ES-I3 (cell line): ENCODE measurements at regions not wholly inside any gene's neighbourhood (a gene's known extent, or its start where the extent isn't known, plus 50 kb on each side); places are given as distances from the start of the nearest gene placed in this dataset.
"Not testable (repeated sequence)": the region's sequence is repeated elsewhere in the genome, so short reads cannot be mapped to it uniquely, and the experiment has no call there.

ENCODE experiments used
- H3K36me3 ChIP-seq: 2 replicates; pipeline ENCODE4 v1.6.1; 2013; ENCODE audit warnings: mild to moderate bottlenecking, low read length, control low read depth, moderate library complexity; ENCODE audit not compliant: insufficient read depth
- H3K4me1 ChIP-seq: 2 replicates; pipeline ENCODE4 v1.6.1; 2013; ENCODE audit warnings: mild to moderate bottlenecking, control low read depth, low read length; ENCODE audit not compliant: insufficient read depth
- H3K9ac ChIP-seq: 2 replicates; pipeline ENCODE4 v1.6.1; 2013; ENCODE audit warnings: low read depth, mild to moderate bottlenecking, low read length, moderate library complexity
- H3K9me3 ChIP-seq: 2 replicates; pipeline ENCODE4 v1.6.1; 2013; ENCODE audit warnings: mild to moderate bottlenecking, low read length, moderate library complexity; ENCODE audit not compliant: control insufficient read depth, insufficient read depth

DNA sequence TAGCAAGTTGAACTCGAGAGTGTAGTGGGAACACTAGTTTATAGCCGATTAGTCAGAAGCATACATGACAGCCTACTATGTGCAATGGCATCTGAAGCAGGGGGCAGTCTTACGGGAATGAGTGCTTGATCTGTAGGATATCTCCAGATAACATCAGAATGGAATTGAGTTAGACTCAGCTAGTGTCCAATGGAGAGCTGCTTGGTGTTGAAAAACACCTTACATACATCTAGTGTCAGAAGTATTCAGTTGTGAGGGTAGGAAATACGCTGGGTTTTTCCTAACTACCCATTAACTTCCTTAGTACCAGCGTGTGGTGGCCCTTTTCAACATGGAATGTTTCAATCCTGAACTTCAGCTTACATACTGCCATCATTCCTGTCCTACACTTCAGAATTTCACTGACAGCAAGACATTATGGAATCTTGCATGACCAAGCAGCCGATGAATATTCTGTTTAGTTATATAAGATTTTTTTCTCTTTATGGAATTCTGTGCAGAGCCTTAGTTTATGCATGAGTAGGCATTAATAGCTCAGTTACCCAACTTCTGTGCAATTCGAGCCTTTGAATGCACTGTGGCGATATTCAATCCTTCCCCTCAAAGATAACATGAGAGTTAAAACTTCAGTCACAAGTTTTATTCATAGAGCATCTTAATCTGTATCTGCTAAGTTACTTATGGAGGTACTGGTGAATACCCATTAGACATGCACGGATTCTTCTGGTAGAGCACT, 218.6 kb upstream of the MOCS1 start:
- Histone ChIP-seq H3K9me3 (no peaks in the 10 kb centered on the region), H3K36me3 (no peaks in the 10 kb centered on the region), H3K4me1 (no peaks in the 10 kb centered on the region), H3K9ac (no peak overlapping the region)

DNA sequence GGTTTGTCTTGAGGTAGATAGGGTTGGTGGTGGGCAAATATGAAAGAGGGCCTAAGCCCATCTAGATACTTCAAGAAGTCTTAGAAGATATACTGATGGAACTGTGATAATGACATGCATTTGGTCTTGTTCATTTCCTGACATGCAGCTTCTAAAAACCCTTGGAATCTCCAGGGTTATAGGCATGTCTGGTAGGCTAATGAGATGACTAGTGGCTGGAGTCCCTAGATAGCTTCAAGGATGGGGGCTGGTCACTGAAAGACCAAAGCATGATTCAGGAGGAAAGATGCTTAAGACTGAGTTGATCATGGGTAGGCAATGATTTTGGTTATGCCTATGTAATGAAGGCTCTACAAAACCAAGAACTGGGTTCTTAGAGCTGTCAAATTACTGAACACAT, 217.9 kb upstream of the MOCS1 start:
- Histone ChIP-seq H3K36me3 (no peaks in the 10 kb centered on the region), H3K9me3 (no peaks in the 10 kb centered on the region), H3K4me1 (no peaks in the 10 kb centered on the region), H3K9ac (no peak overlapping the region)

DNA sequence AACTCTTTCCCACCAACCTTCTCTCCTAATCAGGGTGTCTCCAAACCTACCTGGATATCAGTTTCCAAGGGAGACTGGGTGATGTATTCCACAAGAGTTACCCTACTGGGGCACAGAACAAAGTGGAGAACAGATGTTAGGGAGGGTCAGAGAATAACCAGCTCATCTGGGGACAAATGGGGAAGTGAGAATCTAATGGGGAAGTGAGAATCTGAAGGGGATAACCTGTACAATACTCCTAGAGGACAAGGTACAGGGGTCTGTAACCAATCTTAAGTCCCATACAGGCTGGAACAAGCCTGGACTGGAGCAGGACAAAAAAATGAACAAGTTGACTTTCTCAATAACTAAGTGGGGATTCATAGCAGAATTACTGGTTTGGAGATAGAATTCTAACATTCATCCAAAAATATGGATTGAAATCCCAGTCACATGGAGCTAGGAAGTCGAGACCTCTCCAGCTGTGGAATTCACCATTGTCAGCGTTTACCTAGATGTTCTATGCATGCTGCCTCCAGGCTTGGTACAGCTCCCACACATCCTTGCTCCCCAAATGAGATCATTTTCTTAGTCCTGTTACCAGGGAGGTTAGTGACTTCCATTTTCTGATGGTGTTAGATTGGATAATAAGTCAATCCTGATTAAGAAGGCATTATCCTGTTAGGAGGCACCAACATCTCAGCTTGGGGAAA, 214.8 kb upstream of the MOCS1 start:
- Histone ChIP-seq H3K9me3 (no peaks in the 10 kb centered on the region), H3K36me3 (no peaks in the 10 kb centered on the region), H3K9ac (no peak overlapping the region), H3K4me1 (no peaks in the 10 kb centered on the region)

DNA sequence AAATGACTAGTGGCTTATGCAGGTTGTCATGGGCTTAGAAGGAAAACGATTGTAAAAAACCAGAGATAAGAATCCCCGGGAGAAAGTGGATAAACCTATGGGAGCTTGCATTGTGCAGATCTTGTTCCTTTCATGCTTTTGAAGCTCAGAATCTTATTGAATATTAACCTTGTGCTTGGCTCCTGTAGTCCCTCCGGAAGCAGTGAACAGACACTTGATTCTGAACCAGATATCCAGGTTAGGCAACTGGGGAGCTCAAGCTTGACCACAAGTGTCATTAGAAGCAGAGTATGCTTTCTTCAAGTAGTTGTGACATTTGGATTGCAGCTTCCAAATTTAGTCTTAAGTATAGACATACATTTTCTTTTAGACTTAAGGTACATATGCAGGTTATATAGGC, 212.6 kb upstream of the MOCS1 start:
- Histone ChIP-seq H3K9me3 (no peaks in the 10 kb centered on the region), H3K9ac (no peak overlapping the region), H3K36me3 (no peaks in the 10 kb centered on the region), H3K4me1 (no peaks in the 10 kb centered on the region)

DNA sequence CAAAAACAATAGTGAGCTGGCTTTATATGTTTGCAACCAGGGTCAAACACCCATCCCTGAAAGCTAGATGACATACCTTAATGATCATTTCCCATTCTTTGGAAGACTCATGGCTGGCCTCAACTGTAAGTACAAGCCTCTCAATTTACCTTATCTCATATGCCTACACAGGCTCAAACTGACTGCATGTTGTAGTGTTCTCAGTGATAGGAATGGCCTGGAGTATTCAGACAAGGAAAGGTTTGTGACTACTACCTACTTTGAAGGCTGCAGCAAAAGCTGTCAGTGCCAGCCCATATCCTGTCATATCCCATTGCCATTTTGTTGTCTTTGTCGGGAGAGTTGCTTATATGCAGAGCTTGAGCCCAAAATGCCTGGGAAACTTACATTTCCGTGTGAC, 205.2 kb upstream of the MOCS1 start:
- Histone ChIP-seq H3K36me3 (no peaks in the 10 kb centered on the region), H3K9ac (no peak overlapping the region), H3K9me3 (no peaks in the 10 kb centered on the region), H3K4me1 (no peaks in the 10 kb centered on the region)

DNA sequence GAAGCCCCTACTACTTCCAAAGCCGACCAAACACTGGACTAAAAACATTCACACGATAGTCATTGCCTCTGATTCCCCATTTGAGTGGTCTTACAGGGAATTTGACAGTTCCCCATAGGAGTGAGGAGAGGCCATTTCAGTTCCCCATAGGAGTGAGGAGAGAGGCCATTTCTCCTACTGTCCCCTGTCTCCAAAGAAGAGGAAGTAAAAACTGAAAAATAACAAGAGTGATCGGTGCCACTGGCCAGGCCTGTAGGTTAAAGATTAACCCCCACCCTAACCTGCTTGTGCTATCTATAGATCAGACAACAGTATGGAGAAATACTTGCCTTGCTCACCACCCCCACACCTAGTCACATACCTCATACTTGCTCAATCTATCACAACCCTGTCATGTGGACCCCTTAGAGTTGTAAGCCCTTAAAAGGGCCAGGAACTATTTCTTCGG, 204.0 kb upstream of the MOCS1 start:
- no peaks in the 10 kb centered on the region for H3K36me3 ChIP-seq
- no peak overlapping the region for H3K9ac ChIP-seq
- no peaks in the 10 kb centered on the region for H3K9me3 ChIP-seq
- no peaks in the 10 kb centered on the region for H3K4me1 ChIP-seq

DNA sequence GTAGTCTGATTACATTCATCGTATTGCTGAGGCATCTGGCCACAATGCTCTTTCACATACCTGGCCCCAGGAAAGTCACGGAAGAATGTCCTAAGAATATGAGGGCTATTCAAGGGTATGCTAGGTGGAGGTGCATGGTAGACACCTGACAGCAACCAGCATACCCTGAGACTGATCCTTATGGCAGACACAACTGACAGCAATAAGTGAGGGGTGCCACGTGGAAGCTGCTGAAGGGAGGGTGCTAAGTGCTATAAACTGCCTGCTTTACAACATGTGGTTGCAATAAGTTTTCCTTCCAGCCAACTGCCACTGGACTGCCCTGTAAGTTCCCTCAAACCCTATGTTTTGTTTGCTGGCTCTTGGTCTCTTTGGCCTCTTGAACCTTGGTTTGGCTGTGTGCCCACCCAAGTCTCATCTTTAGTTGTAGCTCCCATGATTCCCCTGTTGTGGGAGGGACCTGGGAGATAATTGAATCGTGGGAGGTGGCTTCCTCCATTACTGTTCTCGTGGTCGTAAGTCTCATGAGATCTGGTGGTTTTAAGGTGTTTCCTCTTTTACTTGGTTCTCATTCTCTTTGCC, 201.3 kb upstream of the MOCS1 start:
- H3K4me1 ChIP-seq, result no peaks in the 10 kb centered on the region
- no peaks in the 10 kb centered on the region for H3K36me3 ChIP-seq
- H3K9ac ChIP-seq, result no peak overlapping the region
- H3K9me3 ChIP-seq, result no peaks in the 10 kb centered on the region

DNA sequence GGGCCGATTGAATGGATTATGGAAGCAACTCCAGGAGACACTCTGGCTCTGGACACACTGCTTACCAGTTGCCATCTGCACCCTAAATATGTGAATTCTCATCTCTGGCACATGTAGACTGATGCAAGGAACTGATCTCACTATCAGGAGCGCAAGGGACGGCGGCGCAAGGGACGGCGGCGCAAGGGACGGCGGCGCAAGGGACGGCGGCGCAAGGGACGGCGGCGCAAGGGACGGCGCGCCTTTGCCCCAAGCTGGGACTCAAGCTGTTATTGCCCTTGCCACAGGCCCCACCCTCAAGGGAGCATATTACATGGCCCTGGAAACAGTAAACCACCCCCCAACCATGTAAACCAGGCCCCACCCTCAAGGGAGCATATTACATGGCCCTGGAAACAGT, 199.7 kb upstream of the MOCS1 start:
- H3K36me3 ChIP-seq, H3K4me1 ChIP-seq, H3K9ac ChIP-seq, H3K9me3 ChIP-seq: not testable (repeated sequence)

DNA sequence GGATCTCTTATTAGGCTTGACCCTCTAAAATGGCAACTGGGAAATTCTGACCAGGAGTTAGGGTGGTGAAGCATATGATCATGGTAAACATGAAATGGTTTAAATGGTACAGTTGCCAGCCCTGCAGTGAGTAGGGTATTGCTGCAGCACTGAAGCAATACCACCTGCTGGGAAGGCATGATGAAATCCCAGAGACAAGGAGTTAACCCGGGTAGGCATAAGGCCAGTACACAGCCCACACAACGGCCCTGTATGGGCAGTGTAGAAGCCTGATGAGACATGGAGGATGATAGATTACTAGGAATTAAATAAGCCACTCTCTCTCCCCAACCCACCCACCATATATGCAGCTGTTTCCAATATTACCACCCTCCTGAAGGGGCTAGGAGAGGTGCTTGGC, 197.4 kb upstream of the MOCS1 start:
- Histone ChIP-seq H3K4me1 (no peaks in the 10 kb centered on the region), H3K9ac (no peak overlapping the region), H3K9me3 (no peaks in the 10 kb centered on the region), H3K36me3 (no peaks in the 10 kb centered on the region)

DNA sequence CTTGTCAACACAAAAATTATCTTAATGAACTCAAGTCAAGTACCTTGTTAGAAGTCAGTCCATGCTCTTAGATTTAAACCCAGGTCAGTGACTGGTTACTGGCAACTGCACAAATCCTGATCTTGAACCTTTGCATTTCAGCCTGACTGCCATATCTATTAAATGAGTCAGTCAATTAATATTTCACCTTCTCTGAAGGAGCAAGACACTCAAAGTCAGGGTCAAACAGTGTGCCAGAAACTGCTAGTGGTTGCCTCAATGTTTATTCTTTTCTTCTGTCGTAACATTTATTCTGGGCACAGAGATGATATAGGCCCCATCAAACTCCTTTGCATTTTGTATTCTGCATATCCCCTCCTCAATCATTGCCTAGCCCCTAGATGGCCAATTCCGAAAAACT, 193.9 kb upstream of the MOCS1 start:
- H3K36me3 ChIP-seq, result no peaks in the 10 kb centered on the region
- no peak overlapping the region for H3K9ac ChIP-seq
- H3K4me1 ChIP-seq, result no peaks in the 10 kb centered on the region
- no peaks in the 10 kb centered on the region for H3K9me3 ChIP-seq

DNA sequence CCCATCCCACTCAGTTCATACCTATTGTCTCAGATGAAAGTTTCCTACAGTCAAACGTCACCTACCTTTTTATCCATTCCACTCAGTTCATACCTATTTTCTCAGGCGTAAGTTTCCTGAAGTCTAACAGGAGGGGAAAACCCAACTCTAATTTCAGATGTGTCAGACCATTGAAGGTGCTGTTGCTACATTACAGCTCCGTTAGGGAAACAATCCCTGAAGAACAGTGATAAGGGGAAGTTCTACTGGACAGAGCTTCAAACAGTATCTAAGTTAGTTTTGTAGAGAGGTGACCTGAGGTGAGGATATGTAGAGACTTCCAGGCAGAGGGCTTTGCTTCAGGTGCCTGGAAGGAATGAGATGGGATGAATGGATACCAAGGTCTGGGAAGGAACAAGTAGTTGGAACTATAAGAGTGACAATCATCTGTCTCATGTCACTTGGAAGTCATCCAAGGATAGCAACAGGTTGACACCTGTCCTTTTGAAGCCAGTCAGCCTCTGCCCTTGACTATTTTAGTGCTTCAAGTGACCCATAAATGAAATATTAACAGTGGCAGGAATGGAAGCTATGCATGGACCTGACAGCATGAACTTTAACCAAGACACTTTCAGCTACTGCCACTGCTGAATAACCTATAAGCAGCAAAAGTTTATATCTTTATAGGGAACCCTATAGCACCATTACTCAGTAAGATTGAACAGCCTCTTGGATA, 191.6 kb upstream of the MOCS1 start:
- Histone ChIP-seq H3K4me1 (no peaks in the 10 kb centered on the region), H3K9me3 (no peaks in the 10 kb centered on the region), H3K9ac (no peak overlapping the region), H3K36me3 (no peaks in the 10 kb centered on the region)

DNA sequence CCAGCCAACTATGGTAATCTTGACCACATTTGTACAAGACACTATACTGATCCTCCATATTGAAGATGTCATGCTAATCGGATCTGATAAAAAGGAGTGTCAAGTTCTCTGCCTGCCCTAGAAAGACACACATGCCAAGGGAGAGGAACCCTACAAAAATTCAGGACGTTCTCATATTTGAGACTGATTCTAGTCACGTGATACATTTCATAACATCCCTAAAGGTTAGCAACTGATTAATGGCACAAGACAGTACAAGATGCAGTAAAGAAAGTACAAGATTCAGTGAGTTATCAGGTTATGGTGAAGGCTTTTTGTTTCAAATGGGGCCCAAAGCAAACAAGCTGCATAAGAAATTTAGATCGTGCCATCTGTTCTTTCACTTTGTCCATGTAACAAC, 190.7 kb upstream of the MOCS1 start:
- no peak overlapping the region for H3K9ac ChIP-seq
- H3K4me1 ChIP-seq, result no peaks in the 10 kb centered on the region
- no peaks in the 10 kb centered on the region for H3K36me3 ChIP-seq
- no peaks in the 10 kb centered on the region for H3K9me3 ChIP-seq

DNA sequence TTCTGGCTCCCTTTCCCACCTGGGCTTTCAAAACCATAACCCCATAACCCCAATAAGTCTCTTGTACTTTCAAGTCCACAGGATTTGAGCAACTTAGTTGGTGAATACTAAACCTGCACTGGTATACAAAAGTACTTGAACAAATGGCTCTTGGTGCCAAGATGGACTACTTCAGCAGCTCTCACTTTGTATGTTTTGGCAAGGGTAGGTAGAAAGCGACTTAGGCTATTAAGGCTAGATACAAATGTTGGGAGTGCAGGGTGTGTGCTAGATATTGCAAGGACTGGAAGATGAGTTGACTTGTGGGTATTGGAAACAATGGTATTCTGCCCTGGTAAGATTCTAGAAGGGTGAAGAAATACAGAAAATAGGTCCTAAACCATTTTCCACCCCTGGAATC, 182.6 kb upstream of the MOCS1 start:
- Histone ChIP-seq H3K9me3 (no peaks in the 10 kb centered on the region), H3K36me3 (no peaks in the 10 kb centered on the region), H3K4me1 (no peaks in the 10 kb centered on the region)

DNA sequence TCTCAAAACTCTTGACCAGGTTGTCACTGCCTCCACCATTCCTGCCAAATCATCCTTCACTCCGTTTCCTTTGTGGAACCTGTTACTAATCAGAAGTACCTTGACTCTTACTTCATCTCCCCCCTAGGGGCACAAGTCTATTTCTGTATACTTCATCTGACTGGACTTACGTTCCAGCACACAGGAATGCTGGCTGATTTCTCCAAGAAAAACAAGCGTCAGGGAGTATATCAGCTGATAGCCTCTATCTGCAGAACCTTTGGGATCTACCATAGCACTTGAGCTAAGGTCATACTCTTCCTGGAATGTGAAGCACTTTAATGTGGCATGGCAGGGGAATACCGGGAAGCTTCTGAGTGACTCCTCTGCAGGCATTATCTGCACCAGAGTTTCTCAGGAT, 178.1 kb upstream of the MOCS1 start:
- Histone ChIP-seq H3K9ac (no peak overlapping the region), H3K36me3 (no peaks in the 10 kb centered on the region), H3K4me1 (no peaks in the 10 kb centered on the region), H3K9me3 (0 out of 2 replicates have a peak, but pooled peaks cover 2% of the 10 kb centered on the region)

More for the DNA sequence above, 182.6 kb upstream of the MOCS1 start:
- H3K9ac ChIP-seq, result no peak overlapping the region
